B cell (primary cell): ENCODE measurements at regions not wholly inside any gene's neighbourhood (a gene's known extent, or its start where the extent isn't known, plus 50 kb on each side); places are given as distances from the start of the nearest gene placed in this dataset.

ENCODE experiments used
- ATAC-seq: fragments of 200-7000 bp; cut with Tn5 transposase; one replicate; pipeline ENCODE4 v1.10.0; 2021; ENCODE audit warnings: low read depth, mild to moderate bottlenecking, moderate number of reproducible peaks, moderate library complexity
- CTCF ChIA-PET: fragments of 350-600 bp; sonication (Branson Sonifier 250); formaldehyde crosslinking; loops from one replicate; lab custom pipeline; 2021; ENCODE audit warnings: antibody characterized with exemption, inconsistent platforms; lab: Charles Lee
- POLR2A ChIA-PET: fragments of 350-600 bp; sonication (Branson Sonifier 250); formaldehyde crosslinking; loops from one replicate; lab custom pipeline; 2021; ENCODE audit warnings: antibody characterized with exemption; lab: Charles Lee
- DNase-seq: peaks from one replicate; pipeline ENCODE4 v3.0.0; 2013
- H2AFZ ChIP-seq: 2 replicates; pipeline ENCODE4 v1.6.1; 2012; ENCODE audit warnings: mild to moderate bottlenecking, low read depth, low read length; ENCODE audit not compliant: insufficient read depth, poor library complexity, severe bottlenecking
- H3K27ac ChIP-seq, 2 donors: 1 replicate in 1 of 2; 2 replicates in 1 of 2; pipeline ENCODE4 v1.5.1; 2012 to 2013; ENCODE audit warnings: low read length in 2 of 2, mild to moderate bottlenecking in 2 of 2, moderate library complexity in 1 of 2
- H3K27me3 ChIP-seq, 4 experiments: fragments of 200-600 bp in 1 of 4; sonication (generic) in 1 of 4; replicated peaks in 1 of 4; 1 replicate in 2 of 4; 2 replicates in 2 of 4; pipeline versions ENCODE4 v1.6.1 to v1.7.0; 2013 to 2016; ENCODE audit warnings: low read length in 3 of 4, mild to moderate bottlenecking in 2 of 4, mixed read lengths in 1 of 4, moderate library complexity in 1 of 4; ENCODE audit not compliant: insufficient read depth in 4 of 4, control insufficient read depth in 3 of 4; ENCODE audit errors: control extremely low read depth in 1 of 4
- H3K36me3 ChIP-seq, 2 experiments: replicated peaks in 1 of 2; 1 replicate in 1 of 2; 2 replicates in 1 of 2; pipeline versions ENCODE4 v1.6.1 to v1.7.1; 2013; ENCODE audit warnings: low read length in 1 of 2; ENCODE audit not compliant: insufficient read depth in 2 of 2, control insufficient read depth in 1 of 2; ENCODE audit errors: control extremely low read depth in 1 of 2, extremely low read depth in 1 of 2
- H3K4me1 ChIP-seq, 2 donors: fragments of 200-600 bp in 1 of 2; sonication (generic) in 1 of 2; 1 replicate in 1 of 2; 2 replicates in 1 of 2; pipeline versions ENCODE4 v1.5.1 to v1.6.1; 2013 to 2017; ENCODE audit warnings: low read length in 2 of 2; ENCODE audit not compliant: control insufficient read depth in 2 of 2, insufficient read depth in 2 of 2
- H3K4me2 ChIP-seq: replicated peaks from 2 replicates; pipeline ENCODE3; 2012; ENCODE audit warnings: mild to moderate bottlenecking, low read depth, low read length; ENCODE audit not compliant: poor library complexity, severe bottlenecking
- H3K4me3 ChIP-seq, 5 experiments: fragments of 200-600 bp in 1 of 5; sonication (generic) in 1 of 5; 1 replicate in 3 of 5; 2 replicates in 2 of 5; pipeline versions ENCODE4 v1.5.1 to v1.7.0; 2011 to 2016; ENCODE audit warnings: low read length in 4 of 5, mild to moderate bottlenecking in 4 of 5, low read depth in 2 of 5, control low read depth in 1 of 5, moderate library complexity in 1 of 5; ENCODE audit not compliant: insufficient read depth in 1 of 5; ENCODE audit errors: control extremely low read depth in 1 of 5, extremely low read depth in 1 of 5
- H3K79me2 ChIP-seq: fragments of 200-600 bp; sonication (generic); one replicate; pipeline ENCODE4 v1.6.0; 2016; ENCODE audit warnings: low read length; ENCODE audit not compliant: control insufficient read depth, insufficient read depth
- H3K9ac ChIP-seq: fragments of 200-600 bp; sonication (generic); 2 replicates; pipeline ENCODE4 v1.6.1; 2017; ENCODE audit warnings: mild to moderate bottlenecking, low read length, moderate library complexity
- H3K9me3 ChIP-seq, 3 donors: one replicate each; pipeline versions ENCODE4 v1.6.1 to v1.7.1; 2013; ENCODE audit warnings: low read length in 2 of 3; ENCODE audit not compliant: control insufficient read depth in 2 of 3, insufficient read depth in 1 of 3; ENCODE audit errors: control extremely low read depth in 1 of 3
- H4K20me1 ChIP-seq: 2 replicates; pipeline ENCODE4 v1.6.0; 2012; ENCODE audit warnings: mild to moderate bottlenecking, low read length; ENCODE audit not compliant: insufficient read depth, control insufficient read depth, poor library complexity, severe bottlenecking
- H3K27ac Mint-ChIP-seq: one replicate; pipeline ENCODE4 v1.8.0; 2021; ENCODE audit warnings: mixed read lengths
- H3K27me3 Mint-ChIP-seq: one replicate; pipeline ENCODE4 v1.8.0; 2021; ENCODE audit warnings: mixed read lengths
- H3K4me1 Mint-ChIP-seq: one replicate; pipeline ENCODE4 v1.8.0; 2021; ENCODE audit warnings: mixed read lengths
- H3K4me3 Mint-ChIP-seq: one replicate; pipeline ENCODE4 v1.8.0; 2021; ENCODE audit warnings: mixed read lengths
- H3K9me3 Mint-ChIP-seq: one replicate; pipeline ENCODE4 v1.8.0; 2022; ENCODE audit warnings: mixed read lengths; ENCODE audit not compliant: insufficient read depth
- CTCF ChIP-seq: fragments of 200-600 bp; IDR thresholded peaks from one replicate; pipeline ENCODE4 v1.8.0; 2022; ENCODE audit warnings: antibody characterized with exemption, mild to moderate bottlenecking
- EZH2 ChIP-seq: IDR thresholded peaks from 2 replicates; pipeline ENCODE4 v1.6.1; 2012; ENCODE audit warnings: borderline replicate concordance, low read depth, mild to moderate bottlenecking, moderate library complexity, low read length; ENCODE audit not compliant: insufficient read depth, poor library complexity, severe bottlenecking
- WGBS: methylation state at CpG from one replicate; pipeline ENCODE4 v1.1.5; 2013; ENCODE audit warnings: missing lambda C conversion rate; ENCODE audit not compliant: insufficient coverage; 5-methylcytosine and 5-hydroxymethylcytosine counted together
- intact Hi-C: fragments of 100-400 bp; cut with micrococcal nuclease; formaldehyde crosslinking; loops from one replicate; pipeline ENCODE4 v1.10.0; 2022

DNA sequence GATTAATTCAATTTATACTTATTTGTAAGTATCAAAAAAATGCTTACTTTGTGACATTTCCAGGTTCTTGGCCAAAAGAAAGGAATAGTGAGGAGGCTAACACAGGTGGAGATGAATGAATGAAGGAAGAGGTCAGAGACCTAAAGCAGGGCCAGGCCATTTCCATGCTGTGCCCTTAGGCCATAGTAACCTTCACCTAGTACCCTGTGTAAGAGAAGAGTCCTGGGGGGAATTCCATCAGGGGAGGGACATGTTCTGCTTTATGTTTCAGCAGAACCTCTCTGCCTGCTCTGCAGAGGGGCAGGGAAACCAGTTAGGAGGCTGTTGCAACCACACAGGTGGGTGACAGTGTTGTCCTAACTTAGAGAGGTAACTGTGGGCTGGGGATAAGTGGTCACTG, 204.2 kb upstream of the CDH20 start:
- ATAC-seq, result no peak
- no peak for DNase-seq
- Histone ChIP-seq H3K79me2 (no peaks in the 10 kb centered on the region), H4K20me1 (no peaks in the 10 kb centered on the region), H3K4me1 (no peaks in the 10 kb centered on the region), H3K4me2 (no peak overlapping the region), H3K27me3 (no peaks in the 10 kb centered on the region), H3K9me3 (no peaks in the 10 kb centered on the region), H3K9ac (no peak overlapping the region), H3K36me3 (no peaks in the 10 kb centered on the region), H2AFZ (no peak overlapping the region), H3K4me3 (no peak overlapping the region), H3K27ac (no peak overlapping the region)
- H3K4me1 Mint-ChIP-seq, result no peaks in the 10 kb centered on the region
- CTCF ChIA-PET, result no interaction called here
- intact Hi-C loops, result no loop called here
- H3K9me3 Mint-ChIP-seq, result no peaks in the 10 kb centered on the region
- TF ChIP-seq EZH2 (no peak), CTCF (no peak)
- no peaks in the 10 kb centered on the region for H3K27me3 Mint-ChIP-seq
- POLR2A ChIA-PET, result no interaction called here
- no peak overlapping the region for H3K27ac Mint-ChIP-seq
- no peak overlapping the region for H3K4me3 Mint-ChIP-seq

- CTCF ChIA-PET, result no interaction called here
- no peak overlapping the region for H2AFZ ChIP-seq
- no peaks in the 10 kb centered on the region for H3K79me2 ChIP-seq
- H3K4me3 ChIP-seq, result no peak overlapping the region
- no peaks in the 10 kb centered on the region for H3K27me3 ChIP-seq
- H3K27ac Mint-ChIP-seq, result no peak overlapping the region
- TF ChIP-seq CTCF, result no peak
- TF ChIP-seq EZH2, result no peak
- no CpG with 5 or more reads among the region's 2 CpGs for WGBS
- H4K20me1 ChIP-seq, result no peaks in the 10 kb centered on the region
- no peaks in the 10 kb centered on the region for H3K36me3 ChIP-seq
- no peak overlapping the region for H3K27ac ChIP-seq
- H3K9ac ChIP-seq, result no peak overlapping the region
- no peaks in the 10 kb centered on the region for H3K4me1 Mint-ChIP-seq
- POLR2A ChIA-PET, result no interaction called here
- H3K9me3 ChIP-seq, result no peaks in the 10 kb centered on the region
- H3K9me3 Mint-ChIP-seq, result no peaks in the 10 kb centered on the region
- no peak overlapping the region for H3K4me2 ChIP-seq
- intact Hi-C loops, result no loop called here
- H3K27me3 Mint-ChIP-seq, result no peaks in the 10 kb centered on the region
- H3K4me3 Mint-ChIP-seq, result no peak overlapping the region
- H3K4me1 ChIP-seq, result no peaks in the 10 kb centered on the region
- no peak for DNase-seq
- no peak for ATAC-seq
Measured at GRCh38 chr18:61132031-61132430, 201.2 kb upstream of the CDH20 start.
